NCI-H1092 (cell line): ENCODE measurements at regions not wholly inside any gene's neighbourhood (a gene's known extent, or its start where the extent isn't known, plus 50 kb on each side); places are given as distances from the start of the nearest gene placed in this dataset.

Experiments used
- DNase-seq: peaks from one replicate; lab custom pipeline; 2025; lab: John Stamatoyannopoulos, UW

DNA sequence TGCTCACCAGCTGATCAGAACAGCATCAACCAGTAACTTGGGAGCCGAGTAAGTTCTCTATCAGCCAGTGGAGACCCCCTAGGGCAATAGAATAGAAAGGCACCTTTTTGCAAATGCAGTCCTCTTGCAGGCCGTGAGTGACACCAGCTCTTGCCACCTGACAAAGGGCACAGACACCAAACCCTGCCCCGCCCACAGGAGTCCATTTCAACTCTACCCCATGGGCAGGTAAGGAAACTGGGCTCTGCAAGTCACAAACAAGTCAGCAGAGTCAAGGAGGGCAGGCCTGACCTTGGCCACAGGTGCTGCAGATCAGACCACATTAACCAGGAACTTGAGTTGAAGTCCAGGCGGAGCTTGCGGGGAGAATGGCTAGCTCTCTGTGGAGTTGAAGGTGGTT lies 77.4 kb upstream of the SPATA13 start:
- DNase-seq, result no peak

DNA sequence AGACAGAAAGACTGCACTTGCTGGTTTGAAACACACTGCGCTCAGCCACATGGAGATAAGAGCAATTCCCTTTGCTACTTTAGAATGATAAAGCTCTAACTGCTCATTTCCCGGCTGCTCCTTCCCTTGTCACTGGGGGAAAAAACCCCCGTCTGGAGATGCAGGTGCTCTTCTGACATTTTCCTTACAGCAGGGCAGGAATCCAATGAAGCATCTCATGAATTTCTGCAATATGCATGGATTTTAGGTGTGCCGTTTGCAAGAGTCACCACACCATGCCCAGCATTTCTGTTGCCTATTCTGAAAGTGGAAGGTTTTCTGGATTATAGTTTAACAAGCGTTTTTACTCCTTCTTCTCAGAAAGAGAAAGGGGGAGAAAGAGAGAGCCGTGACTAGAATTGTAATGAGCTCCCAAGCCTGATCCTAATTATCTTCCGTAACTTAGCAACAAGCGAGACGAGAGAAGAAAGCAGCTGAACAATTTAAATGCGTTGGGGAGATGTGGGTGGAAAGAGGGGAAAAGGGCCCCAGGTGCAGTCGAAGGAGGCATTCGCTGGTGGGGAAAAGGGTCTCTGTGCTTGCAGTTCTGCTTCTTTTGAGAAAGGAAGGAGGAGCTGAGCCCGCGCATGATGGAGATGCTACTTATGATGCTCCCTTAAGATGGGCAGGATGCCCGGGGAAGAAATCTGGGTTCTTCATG lies 76.6 kb upstream of the SPATA13 start:
- DNase-seq, result peak; percentile 20

DNA sequence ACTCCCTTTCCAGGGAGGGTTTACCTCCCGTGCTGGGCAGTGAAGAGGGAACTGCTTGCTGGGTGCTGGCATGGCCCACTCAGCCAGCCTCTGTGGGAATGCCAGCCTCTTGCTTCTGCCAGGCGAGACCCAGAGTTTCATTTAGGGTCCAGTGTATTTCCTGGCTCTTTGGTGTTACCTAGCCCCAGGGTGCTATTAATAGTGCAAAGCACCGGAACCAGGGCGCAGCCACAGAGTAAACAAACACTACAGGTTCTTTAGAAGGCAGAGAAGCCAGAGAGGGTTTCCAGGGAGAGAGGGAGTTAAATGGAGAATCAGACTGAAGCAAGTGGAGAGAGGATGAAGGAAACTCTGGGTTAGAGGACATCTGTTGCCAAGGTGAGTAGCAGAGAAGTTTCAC lies 74.9 kb upstream of the SPATA13 start:
- no peak for DNase-seq

DNA sequence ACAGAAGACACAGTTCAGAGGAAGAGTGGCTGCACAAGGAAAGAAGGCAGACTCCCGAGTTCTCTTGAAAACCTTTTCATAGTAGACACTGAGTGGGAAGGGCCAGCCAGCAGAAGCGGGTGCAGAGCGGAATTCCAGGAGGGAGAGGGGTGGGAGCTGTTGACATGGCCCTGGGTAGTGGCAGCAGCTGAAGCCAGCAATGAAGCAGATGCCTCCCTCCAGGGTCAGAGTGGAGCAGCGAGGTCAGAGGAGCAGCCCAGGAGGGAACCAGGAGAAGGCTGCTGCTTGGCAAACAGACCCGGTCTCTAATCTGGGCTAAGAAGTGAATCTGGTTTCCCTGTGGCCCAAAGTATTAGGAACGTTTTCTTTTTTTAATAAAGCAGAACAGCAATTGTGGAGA lies 73.9 kb upstream of the SPATA13 start:
- DNase-seq, result no peak

DNA sequence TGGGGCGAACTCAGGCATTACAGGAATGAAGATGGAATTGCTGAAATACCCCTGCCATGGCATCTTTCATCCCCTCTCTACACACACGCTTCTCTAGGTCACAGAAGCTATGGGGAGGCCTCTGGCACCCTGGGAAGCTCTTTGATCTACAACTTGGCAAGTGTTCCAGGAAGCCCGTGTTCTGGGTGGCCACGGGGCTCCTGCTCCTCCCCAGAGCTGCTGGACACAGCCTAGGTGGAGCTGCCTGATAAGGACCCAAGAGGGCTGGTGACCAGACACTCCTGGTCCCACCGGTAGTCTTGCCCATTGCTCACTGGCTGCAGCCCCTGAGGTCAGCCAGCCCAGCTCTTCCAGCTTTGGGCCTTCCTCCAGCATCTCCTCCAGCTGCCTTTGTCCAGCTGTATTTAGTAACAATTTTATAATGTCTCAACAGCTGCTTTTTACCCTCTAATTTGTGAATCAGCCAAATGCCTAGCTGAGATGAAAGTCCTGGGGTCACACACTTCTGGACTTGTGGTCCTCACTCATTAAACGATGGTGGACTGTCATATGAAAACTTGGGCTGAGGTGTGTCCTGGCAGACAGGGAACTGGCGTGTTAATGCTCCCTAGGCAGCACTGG lies 72.8 kb upstream of the SPATA13 start:
- no peak for DNase-seq

DNA sequence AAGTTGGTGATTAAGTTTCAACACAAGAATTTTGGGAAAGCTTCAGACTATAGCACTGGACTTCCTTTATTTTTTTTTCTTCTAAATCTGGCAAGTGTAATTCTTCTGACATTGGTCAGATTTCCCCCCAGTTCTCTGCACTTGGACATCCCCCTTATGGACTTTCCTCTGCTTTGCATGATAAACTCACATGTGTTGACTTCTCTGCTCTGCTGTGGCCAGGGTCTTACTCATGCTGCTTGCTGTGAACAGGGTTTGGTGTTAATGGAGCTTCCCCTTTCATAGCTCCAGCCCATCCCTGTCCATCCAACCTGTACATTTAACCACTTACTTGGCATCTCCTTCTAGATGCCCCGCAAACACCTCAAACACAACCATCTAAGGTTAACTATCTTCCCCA lies 70.5 kb upstream of the SPATA13 start:
- no peak for DNase-seq

DNA sequence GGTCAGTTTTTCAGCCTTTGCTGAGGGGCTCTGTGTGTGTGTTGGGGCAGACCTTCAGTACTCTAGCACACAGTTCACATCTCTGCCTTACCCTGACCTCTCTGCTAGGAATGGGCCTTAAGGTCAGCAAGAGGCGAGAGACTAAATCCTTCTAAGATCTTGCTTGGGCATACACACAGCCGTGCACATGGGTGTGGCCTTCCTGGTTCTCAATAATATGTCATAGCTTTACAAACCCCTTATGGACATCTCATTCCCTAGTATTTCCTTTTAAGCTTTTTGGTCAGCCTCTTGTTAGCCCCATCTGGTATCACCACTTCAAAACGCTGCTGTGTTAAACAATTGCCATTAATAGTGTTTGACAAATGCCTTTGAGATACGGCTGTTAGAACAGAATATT lies 69.4 kb upstream of the SPATA13 start:
- no peak for DNase-seq

DNA sequence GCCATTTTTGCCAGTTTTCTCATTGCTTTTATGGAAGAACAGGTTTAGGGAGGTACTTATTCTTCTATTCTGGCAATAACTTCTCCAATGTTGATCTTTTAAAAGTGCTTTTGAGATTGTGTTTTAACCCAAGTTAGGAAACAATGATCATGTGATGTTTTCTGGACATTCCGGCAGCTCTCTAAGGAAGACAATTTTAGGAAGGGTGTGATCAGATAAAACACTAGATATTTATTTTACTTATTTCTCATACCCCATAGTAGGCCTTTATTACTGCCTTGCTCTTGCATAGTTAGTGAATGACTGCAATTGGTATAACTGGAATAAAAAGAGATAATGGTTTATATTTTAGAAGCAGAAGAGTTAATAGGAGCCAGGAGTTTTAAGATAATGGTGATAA lies 68.4 kb upstream of the SPATA13 start:
- DNase-seq, result no peak

DNA sequence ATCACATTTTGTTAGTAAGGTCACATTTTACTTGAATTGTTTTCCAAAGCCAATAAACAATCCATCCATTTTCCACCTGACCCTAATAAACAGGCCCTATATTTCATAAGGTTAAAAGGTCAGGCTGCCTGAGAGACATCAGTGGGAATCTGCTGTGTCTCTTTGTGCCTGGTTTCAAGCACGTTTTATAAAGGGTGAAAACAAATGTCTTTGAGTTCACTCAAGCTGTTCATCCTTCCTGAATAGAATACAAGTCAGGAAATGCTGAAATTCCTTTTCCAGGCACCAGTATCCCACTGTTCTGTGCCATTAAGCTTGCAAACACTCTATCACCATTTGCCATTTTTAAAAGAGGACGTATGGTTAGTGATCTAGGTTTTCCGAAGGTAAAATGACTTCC lies 67.5 kb upstream of the SPATA13 start:
- DNase-seq, result no peak

DNA sequence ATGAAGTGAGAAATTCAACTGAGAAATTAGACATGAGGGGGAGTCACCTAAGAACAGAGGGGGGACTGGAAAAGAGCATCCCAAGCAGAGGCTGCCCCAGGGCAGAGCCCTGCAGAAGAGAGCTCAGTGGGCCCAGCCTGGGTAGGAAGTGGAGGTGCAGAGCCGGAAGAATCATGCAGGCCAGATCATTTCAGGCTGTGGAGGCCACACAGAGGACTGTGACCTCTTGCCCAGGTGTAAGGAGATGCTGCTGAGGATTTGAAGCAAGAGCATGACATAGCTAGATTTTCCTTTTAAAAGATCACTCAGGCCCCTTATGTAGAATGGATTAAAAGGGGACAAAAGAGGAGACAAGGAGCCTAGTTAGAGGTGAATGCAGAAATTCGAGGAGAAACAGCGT lies 63.9 kb upstream of the SPATA13 start:
- DNase-seq, result no peak

DNA sequence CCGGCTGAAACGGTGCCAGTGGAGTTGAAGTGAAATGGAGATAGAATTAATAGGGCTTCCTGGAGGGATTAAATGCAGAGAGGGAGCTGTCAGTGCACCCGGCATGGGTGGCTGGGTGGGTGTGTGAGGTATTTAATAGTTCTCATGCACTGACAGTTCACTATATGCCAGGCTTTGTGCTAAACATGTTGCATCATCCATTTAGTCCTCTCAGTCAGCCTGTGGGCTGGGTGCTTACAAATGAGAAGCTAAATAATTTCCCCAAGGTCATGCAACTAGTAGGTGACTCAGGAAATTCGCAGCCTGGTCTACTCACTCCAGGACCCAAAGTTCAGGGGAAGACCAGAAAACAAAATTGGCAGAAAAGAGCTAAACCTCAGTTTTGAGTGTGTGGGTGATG lies 63.5 kb upstream of the SPATA13 start:
- DNase-seq, result no peak

DNA sequence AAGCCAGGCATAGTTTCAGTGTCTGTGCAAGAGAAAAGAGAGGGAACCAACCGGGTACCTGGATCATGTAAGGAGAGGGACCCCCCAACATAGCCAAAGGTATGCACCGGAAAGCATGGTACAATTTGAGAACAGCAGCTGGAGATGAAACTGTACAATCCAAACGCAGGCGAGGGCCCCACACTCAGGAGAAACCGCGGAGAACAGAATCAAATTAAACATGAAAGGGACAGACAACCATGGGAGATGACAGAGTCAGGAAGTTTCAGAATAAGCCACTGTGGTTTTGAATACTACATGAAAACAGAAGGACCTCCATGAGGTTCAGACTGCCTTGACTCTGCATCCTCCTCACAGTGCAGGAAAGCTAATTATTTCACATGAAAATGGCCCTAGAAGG lies 62.9 kb upstream of the SPATA13 start:
- DNase-seq, result no peak

DNA sequence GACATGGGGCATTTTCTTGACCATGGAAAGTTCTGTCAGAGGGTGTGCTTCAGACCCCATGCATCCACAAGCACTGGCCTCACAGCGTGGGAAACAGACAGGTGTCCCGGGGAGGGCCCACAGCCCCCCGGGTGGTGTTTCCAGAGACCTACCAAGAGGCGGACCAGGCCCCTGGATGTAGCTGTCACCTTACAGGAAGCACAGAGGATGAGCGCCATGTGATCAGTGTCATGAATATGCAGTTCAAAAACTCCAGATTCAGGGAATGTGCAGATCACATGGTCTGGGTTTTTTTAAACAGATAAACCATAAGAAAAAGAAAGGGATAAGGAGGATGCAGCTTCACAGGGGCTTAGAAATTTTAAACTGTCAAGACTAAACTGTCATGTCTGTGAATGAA lies 61.0 kb upstream of the SPATA13 start:
- no peak for DNase-seq

DNA sequence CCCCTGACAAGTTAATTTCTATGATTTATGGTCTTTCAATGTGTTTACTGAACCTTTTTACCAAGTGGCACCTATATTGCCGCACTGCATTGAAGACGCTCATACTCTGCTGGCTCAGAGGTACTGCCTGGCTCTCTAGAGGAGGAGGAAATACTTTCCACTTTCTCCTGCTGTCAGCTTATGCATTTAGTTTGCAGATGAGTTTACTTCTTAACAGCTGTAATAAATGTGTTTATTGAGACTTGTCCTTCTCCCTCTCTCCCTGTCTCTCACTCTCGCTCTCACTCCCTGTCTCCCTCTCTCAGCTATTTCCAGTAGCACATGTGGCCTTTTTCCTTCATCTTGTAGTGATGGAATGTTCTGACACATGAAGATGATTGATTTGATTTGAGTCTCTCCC lies 60.3 kb upstream of the SPATA13 start:
- DNase-seq, result no peak

DNA sequence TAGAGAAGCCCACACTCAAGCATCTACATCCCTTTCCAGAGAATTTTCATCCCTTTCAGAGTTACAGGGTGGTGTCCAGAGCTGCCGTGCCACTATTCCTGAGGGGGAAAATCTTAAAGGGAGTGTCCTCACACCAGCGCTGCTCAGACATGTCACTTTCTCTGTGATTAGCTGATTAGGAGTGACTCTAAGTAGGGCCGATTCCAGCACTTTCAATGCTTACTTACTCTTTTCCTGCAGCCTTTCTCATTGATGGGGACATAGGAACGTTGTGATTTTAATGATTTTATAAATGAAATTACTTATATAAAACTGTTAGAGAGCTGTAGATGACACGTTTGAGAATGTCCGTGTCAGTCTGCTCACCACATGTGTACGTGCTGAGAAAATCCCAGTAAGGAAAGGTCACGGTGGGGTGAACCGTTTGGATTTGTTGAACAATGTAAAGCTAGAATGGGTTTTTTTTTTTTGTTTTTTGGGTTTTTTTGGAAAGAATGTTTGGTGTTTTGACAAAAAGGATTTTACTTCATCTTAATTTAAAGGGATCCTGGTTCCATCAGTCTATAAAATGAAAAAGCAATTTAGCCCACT lies 56.6 kb upstream of the SPATA13 start:
- DNase-seq, result no peak

DNA sequence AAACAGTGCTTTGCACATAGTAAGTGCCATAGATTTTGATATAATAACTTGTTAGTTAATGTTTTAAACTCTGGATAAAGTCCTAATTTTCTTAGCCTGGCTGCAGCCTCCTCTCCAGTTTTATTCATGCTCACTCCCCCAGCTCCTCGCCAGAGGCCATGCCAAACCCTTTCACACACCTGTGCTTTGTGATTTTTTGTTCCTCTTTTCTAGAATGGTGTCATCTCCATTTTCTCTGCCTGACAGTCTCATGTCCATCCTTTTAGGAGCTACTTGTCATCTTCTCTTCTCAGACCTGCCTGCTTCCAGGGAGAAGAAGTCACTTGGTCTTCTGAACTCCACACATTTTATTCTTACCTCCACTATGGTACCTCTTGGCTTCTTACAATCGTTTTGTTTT lies 55.8 kb upstream of the SPATA13 start:
- no peak for DNase-seq

DNA sequence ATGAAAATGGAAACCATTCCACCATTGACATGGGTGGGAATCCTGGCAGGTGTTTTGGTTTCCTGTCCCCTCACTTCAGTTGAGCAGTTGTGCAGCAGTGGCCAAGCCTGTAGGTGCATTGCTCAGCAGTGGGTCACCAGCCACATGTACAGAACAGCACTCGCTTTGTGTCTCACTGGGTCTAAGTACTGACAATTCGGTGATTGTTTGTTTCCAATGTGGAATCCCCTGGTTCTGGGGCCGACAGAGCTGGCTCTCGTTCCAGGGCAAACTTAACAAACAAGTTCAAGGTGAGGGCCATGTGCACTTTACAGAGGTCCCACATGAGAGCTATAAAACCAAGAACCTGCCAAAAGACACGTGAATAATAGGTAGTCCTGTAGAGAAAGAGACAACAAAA lies 54.1 kb upstream of the SPATA13 start:
- no peak for DNase-seq

DNA sequence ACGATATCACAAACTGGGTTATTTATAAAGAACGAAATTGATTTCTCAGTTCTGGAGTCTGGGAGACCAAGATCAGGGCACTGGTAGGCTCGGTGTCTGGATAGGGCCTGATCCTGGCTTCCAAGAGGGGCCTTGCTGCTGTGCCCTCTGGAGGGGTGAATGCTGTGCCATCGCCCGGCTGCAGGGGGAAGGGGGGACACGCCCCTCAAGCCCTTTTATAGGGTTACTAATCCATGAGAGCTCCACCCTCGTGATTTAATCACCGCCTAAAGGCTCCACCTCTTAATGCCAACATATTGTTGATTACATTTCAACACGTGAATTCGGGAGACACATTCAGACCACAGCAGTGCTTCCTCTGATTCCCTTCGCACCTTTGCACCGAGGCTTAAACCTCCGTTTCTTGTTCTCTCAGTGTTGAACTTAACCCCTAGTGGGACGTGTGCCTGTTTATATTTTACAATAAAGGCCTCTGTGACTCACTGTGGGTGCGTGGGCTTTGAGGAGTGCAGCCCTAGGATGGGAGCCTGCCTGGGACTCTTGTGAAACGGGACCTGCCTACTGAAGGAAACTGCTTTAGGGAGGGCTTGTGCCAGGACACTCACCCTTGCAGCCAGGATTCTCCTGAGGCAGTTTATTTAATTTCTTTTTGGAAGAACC lies 52.4 kb upstream of the SPATA13 start:
- DNase-seq, result no peak

DNA sequence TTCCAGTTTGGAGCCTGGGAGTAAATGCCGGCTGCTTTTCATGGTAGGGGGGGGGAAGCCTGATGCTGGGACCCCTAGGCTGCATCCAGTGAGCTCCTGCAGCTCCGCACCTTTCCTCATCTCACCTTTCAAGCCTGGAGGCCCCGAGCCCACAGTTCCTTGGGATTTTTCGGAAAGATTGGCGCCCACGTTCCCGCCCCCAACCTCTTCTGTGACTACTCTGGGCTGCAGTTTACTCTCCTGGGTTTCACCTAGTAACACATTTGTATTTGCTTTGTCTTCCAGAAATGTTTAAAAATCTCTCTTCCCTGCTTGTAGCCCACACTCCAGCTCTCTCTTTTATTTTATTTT lies 51.9 kb upstream of the SPATA13 start:
- no peak for DNase-seq

DNA sequence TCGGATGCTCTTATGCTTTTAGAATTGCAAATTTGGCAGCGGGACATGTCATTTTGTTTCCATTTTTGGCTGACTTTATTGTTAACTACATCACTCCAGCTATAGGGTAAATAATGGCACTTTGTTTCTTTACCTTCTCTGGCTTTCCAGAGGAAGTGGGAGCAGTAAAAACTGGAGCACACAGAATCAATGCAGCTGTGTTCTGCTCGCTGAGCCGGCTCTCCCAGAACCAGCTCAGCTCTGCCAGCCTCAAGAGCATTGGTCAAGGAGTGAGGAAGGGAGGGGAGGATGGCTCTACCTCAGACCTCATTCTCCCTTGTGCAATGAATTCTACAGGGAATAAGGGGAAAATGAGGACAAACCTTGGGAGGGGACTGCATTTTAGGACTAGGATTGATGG lies 50.5 kb upstream of the SPATA13 start:
- no peak for DNase-seq
